Adrenal gland (tissue), 9 donors: ENCODE measurements at regions not wholly inside any gene's neighbourhood (a gene's known extent, or its start where the extent isn't known, plus 50 kb on each side); places are given as distances from the start of the nearest gene placed in this dataset.
"Not testable (repeated sequence)": the region's sequence is repeated elsewhere in the genome, so short reads cannot be mapped to it uniquely, and the experiment has no call there.

Experiments used
- DNase-seq, 7 donors: peaks; one replicate each; pipeline ENCODE4 v3.0.0-alpha.2; 2019 to 2020
- H3K27ac ChIP-seq, 5 donors: fragments of 200-600 bp; sonication (generic) in 4 of 5; 1 replicate in 3 of 5; 2 replicates in 2 of 5; pipeline versions ENCODE4 v1.5.1 to v1.8.0; 2016 to 2020; ENCODE audit warnings: mild to moderate bottlenecking in 1 of 5
- H3K27me3 ChIP-seq: fragments of 200-600 bp; 2 replicates; pipeline ENCODE4 v1.8.0; 2021
- H3K36me3 ChIP-seq, 2 donors: fragments of 200-600 bp; replicated peaks in 1 of 2; 1 replicate in 1 of 2; 2 replicates in 1 of 2; pipeline versions ENCODE4 v1.5.1 to v1.8.0; 2018 to 2022
- H3K4me1 ChIP-seq, 2 donors: fragments of 200-600 bp; replicated peaks in 1 of 2; 1 replicate in 1 of 2; 2 replicates in 1 of 2; pipeline versions ENCODE4 v1.5.1 to v1.8.0; 2018 to 2021
- H3K4me3 ChIP-seq, 4 donors: fragments of 200-600 bp; sonication (generic) in 3 of 4; one replicate each; pipeline ENCODE4 v1.5.1; 2016 to 2018
- H3K9me3 ChIP-seq, 3 donors: fragments of 200-600 bp; sonication (generic) in 1 of 3; replicated peaks in 1 of 3; 1 replicate in 2 of 3; 2 replicates in 1 of 3; pipeline versions ENCODE4 v1.5.1 to v1.8.0; 2016 to 2021
- CTCF ChIP-seq, 6 experiments: fragments of 450-650 bp in 4 of 6; fragments of 200-600 bp in 2 of 6; sonication (generic) in 1 of 6; IDR thresholded peaks; 1 replicate in 5 of 6; 2 replicates in 1 of 6; pipeline versions ENCODE4 v1.5.1 to v1.8.0; 2016 to 2021; ENCODE audit warnings: antibody characterized with exemption in 6 of 6, mild to moderate bottlenecking in 2 of 6, moderate library complexity in 1 of 6
- POLR2A ChIP-seq, 2 donors: fragments of 450-650 bp; IDR thresholded peaks; one replicate each; pipeline ENCODE4 v1.6.1; 2017; ENCODE audit warnings: antibody characterized with exemption in 2 of 2, mild to moderate bottlenecking in 2 of 2, moderate library complexity in 1 of 2
- WGBS, 4 donors: extraction: QIAGEN DNeasy Blood & Tissue Kit in 2 of 4; methylation state at CpG; one replicate each; pipeline versions ENCODE4 v1.1.5 to v1.1.7; 2013 to 2017; 5-methylcytosine and 5-hydroxymethylcytosine counted together
- intact Hi-C, 2 donors: fragments of 100-400 bp; cut with DNase I; formaldehyde crosslinking; loops; one replicate each; pipeline versions ENCODE4 v1.14.1 to v1.15.0; 2022 to 2023
- donor health status: healthy with polysubstance abuse.
- donor health status: Bipolar disorder and iron deficiency.
- donor health status: DM: yes; HTN: yes; CAD: no.
- donor health status: DM: no; HTN: no; CAD: no.
- donor health status: DM: no; HTN: no; CAD: no.

GRCh38 chr5:13081116-13081515 lies 863.4 kb downstream of the DNAH5 start:
- Histone ChIP-seq H3K27me3 (no peaks in the 10 kb centered on the region), H3K9me3 (no peaks in the 10 kb centered on the region), H3K27ac (no peak overlapping the region), H3K4me3 (no peak overlapping the region), H3K4me1 (no peaks in the 10 kb centered on the region), H3K36me3 (no peaks in the 10 kb centered on the region)
- DNase-seq: no peak
- TF ChIP-seq POLR2A (IDR thresholded peaks at IDR 0.05) (no peak), CTCF (IDR thresholded peaks at IDR 0.05) (no peak)
- WGBS, 4 donors: 69 to 100% (median 73%) methylated on average over 1 to 4 of the region's 4 CpGs
- intact Hi-C loops: no loop called here

GRCh38 chr5:13072936-13073335 lies 871.6 kb downstream of the DNAH5 start:
- H3K4me3 ChIP-seq, H3K36me3 ChIP-seq, DNase-seq, H3K9me3 ChIP-seq, H3K27ac ChIP-seq, intact Hi-C loops, H3K27me3 ChIP-seq, H3K4me1 ChIP-seq: not testable (repeated sequence)
- WGBS, 4 donors: 63 to 84% (median 74%) methylated on average over 4 of the region's 4 CpGs

GRCh38 chr5:13063088-13063487 lies 881.4 kb downstream of the DNAH5 start:
- H3K36me3 ChIP-seq: no peaks in the 10 kb centered on the region
- H3K27me3 ChIP-seq: no peaks in the 10 kb centered on the region
- no peaks in the 10 kb centered on the region for H3K4me1 ChIP-seq
- H3K4me3 ChIP-seq: no peak overlapping the region
- no peak overlapping the region for H3K27ac ChIP-seq
- intact Hi-C loops: no loop called here
- WGBS, 4 donors: 40 to 64% (median 59%) methylated on average over 1 of the region's 1 CpG
- no peak for DNase-seq
- no peaks in the 10 kb centered on the region for H3K9me3 ChIP-seq
- TF ChIP-seq POLR2A (IDR thresholded peaks at IDR 0.05) (no peak), CTCF (IDR thresholded peaks at IDR 0.05) (no peak)

GRCh38 chr5:13045897-13046551 lies 898.5 kb downstream of the DNAH5 start:
- no peak overlapping the region for H3K4me3 ChIP-seq
- DNase-seq: no peak
- H3K9me3 ChIP-seq: no peaks in the 10 kb centered on the region
- no peaks in the 10 kb centered on the region for H3K27me3 ChIP-seq
- H3K36me3 ChIP-seq: no peaks in the 10 kb centered on the region
- no peaks in the 10 kb centered on the region for H3K4me1 ChIP-seq
- TF ChIP-seq CTCF (IDR thresholded peaks at IDR 0.05) (no peak), POLR2A (IDR thresholded peaks at IDR 0.05) (no peak)
- H3K27ac ChIP-seq: no peak overlapping the region
- intact Hi-C loops: no loop called here
- WGBS, 4 donors: 50 to 63% (median 58%) methylated on average over 3 of the region's 3 CpGs

- no peak for TF ChIP-seq CTCF (IDR thresholded peaks at IDR 0.05)
- no peak for DNase-seq
- no peaks in the 10 kb centered on the region for H3K4me1 ChIP-seq
- H3K9me3 ChIP-seq: no peaks in the 10 kb centered on the region
- H3K27ac ChIP-seq: no peak overlapping the region
- H3K36me3 ChIP-seq: no peaks in the 10 kb centered on the region
- intact Hi-C loops: no loop called here
- H3K27me3 ChIP-seq: no peaks in the 10 kb centered on the region
- WGBS, 4 donors: 61 to 66% (median 63%) methylated on average over 2 of the region's 2 CpGs
- no peak overlapping the region for H3K4me3 ChIP-seq
Measured at GRCh38 chr5:13034061-13034460, 910.4 kb downstream of the DNAH5 start.
